Suprapubic skin (tissue), 4 donors: ENCODE measurements at regions not wholly inside any gene's neighbourhood (a gene's known extent, or its start where the extent isn't known, plus 50 kb on each side); places are given as distances from the start of the nearest gene placed in this dataset.

Source experiments
- EP300 ChIP-seq: sonication (generic); formaldehyde crosslinking; IDR thresholded peaks from one replicate; pipeline ENCODE4 v1.6.1; 2017; ENCODE audit warnings: antibody characterized with exemption
- POLR2A ChIP-seq, 2 donors: fragments of 450-650 bp; IDR thresholded peaks; one replicate each; pipeline ENCODE4 v1.6.1; 2017; ENCODE audit warnings: antibody characterized with exemption in 2 of 2, mild to moderate bottlenecking in 2 of 2, moderate library complexity in 2 of 2
- POLR2AphosphoS5 ChIP-seq, 3 donors: sonication (generic); formaldehyde crosslinking; IDR thresholded peaks; one replicate each; pipeline ENCODE4 v1.6.1; 2017; ENCODE audit warnings: antibody characterized with exemption in 3 of 3
- TF ChIP-seq, protein P1 (sequence below), 2 donors: fragments of 200-600 bp in 1 of 2; fragments of 450-650 bp in 1 of 2; sonication (generic) in 1 of 2; IDR thresholded peaks; one replicate each; pipeline ENCODE4 v1.5.1; 2016 to 2019; ENCODE audit warnings: antibody characterized with exemption in 2 of 2, mild to moderate bottlenecking in 1 of 2, moderate library complexity in 1 of 2

GRCh38 chr7:51927738-51928137, 611.1 kb upstream of the COBL start:
- no peak for TF ChIP-seq EP300
- no peak for TF ChIP-seq POLR2A (IDR thresholded peaks at IDR 0.05)
- TF ChIP-seq, protein P1, sequence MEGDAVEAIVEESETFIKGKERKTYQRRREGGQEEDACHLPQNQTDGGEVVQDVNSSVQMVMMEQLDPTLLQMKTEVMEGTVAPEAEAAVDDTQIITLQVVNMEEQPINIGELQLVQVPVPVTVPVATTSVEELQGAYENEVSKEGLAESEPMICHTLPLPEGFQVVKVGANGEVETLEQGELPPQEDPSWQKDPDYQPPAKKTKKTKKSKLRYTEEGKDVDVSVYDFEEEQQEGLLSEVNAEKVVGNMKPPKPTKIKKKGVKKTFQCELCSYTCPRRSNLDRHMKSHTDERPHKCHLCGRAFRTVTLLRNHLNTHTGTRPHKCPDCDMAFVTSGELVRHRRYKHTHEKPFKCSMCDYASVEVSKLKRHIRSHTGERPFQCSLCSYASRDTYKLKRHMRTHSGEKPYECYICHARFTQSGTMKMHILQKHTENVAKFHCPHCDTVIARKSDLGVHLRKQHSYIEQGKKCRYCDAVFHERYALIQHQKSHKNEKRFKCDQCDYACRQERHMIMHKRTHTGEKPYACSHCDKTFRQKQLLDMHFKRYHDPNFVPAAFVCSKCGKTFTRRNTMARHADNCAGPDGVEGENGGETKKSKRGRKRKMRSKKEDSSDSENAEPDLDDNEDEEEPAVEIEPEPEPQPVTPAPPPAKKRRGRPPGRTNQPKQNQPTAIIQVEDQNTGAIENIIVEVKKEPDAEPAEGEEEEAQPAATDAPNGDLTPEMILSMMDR (IDR thresholded peaks at IDR 0.05): no peak
- TF ChIP-seq POLR2AphosphoS5 (IDR thresholded peaks at IDR 0.05): no peak
